Adrenal gland (tissue), 5 donors: ENCODE measurements at regions not wholly inside any gene's neighbourhood (a gene's known extent, or its start where the extent isn't known, plus 50 kb on each side); places are given as distances from the start of the nearest gene placed in this dataset.

Source experiments
- POLR2A ChIP-seq, 2 donors: fragments of 450-650 bp; IDR thresholded peaks; one replicate each; pipeline ENCODE4 v1.6.1; 2017; ENCODE audit warnings: antibody characterized with exemption in 2 of 2, mild to moderate bottlenecking in 2 of 2, moderate library complexity in 1 of 2
- TF ChIP-seq, protein P1 (sequence below), 6 experiments: fragments of 450-650 bp in 4 of 6; fragments of 200-600 bp in 2 of 6; sonication (generic) in 1 of 6; IDR thresholded peaks; 1 replicate in 5 of 6; 2 replicates in 1 of 6; pipeline versions ENCODE4 v1.5.1 to v1.8.0; 2016 to 2021; ENCODE audit warnings: antibody characterized with exemption in 6 of 6, mild to moderate bottlenecking in 2 of 6, moderate library complexity in 1 of 6
- donor health status: DM: no; HTN: no; CAD: no.

DNA sequence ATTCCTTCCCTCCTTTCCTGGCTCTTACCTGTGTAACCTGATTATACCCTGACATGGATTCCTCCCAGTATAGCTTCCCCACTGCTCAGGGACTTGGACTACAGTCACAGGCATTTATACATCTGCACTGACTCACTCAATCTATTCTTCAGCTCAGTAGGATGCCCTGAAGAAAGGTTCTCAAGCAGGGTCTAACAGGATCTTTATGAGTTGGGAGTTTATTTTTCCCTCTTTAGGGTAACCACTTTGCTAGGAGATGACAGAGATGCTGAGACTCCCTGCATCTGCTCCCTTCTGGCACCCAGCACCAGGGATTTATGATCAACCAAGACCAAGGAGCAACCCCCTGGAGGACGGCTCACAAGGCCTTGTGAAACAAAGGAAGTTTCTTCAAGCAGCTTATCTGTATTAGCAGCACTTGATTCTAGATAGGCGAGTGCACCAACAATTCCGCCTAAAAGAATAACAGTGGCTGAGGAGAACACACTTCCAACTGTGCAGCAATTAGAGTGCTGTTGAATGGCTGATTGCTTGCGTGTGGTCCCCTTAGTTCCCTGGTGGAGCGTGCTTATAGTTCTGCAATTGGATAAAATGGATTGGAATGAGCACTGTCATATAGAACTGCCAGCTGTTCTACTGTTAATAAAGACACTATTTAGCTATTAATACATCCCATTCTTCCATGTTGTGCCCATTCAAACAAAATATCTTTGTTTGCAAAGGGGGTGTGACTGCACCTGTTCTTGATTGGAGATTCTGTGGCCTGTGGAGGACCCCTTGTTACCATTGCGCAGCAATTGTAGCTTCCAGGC, 482.6 kb downstream of the ZNF608 start:
- TF ChIP-seq, protein P1, sequence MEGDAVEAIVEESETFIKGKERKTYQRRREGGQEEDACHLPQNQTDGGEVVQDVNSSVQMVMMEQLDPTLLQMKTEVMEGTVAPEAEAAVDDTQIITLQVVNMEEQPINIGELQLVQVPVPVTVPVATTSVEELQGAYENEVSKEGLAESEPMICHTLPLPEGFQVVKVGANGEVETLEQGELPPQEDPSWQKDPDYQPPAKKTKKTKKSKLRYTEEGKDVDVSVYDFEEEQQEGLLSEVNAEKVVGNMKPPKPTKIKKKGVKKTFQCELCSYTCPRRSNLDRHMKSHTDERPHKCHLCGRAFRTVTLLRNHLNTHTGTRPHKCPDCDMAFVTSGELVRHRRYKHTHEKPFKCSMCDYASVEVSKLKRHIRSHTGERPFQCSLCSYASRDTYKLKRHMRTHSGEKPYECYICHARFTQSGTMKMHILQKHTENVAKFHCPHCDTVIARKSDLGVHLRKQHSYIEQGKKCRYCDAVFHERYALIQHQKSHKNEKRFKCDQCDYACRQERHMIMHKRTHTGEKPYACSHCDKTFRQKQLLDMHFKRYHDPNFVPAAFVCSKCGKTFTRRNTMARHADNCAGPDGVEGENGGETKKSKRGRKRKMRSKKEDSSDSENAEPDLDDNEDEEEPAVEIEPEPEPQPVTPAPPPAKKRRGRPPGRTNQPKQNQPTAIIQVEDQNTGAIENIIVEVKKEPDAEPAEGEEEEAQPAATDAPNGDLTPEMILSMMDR (IDR thresholded peaks at IDR 0.05): no peak
- no peak for TF ChIP-seq POLR2A (IDR thresholded peaks at IDR 0.05)
